A549 (cell line): ENCODE measurements at regions not wholly inside any gene's neighbourhood (a gene's known extent, or its start where the extent isn't known, plus 50 kb on each side); places are given as distances from the start of the nearest gene placed in this dataset.

Experiments used
- ATAC-seq, 2 experiments: fragments of 200-7000 bp in 1 of 2; fragments of >200 bp in 1 of 2; cut with Nextera tagmentation in 1 of 2; cut with Tn5 transposase in 1 of 2; 3 replicates each; pipeline versions ENCODE4 v1.8.0 to v1.9.1; 2018 to 2020; ENCODE audit warnings: mild to moderate bottlenecking in 1 of 2, moderate library complexity in 1 of 2
- CTCF ChIA-PET: fragments of 300-600 bp; sonication (Branson Sonifier 250); formaldehyde crosslinking; extraction: SDS; loops from one replicate; lab custom pipeline; 2021; ENCODE audit warnings: antibody characterized with exemption, inconsistent platforms; lab: Yijun Ruan, JAX
- POLR2A ChIA-PET: fragments of 350-600 bp; formaldehyde crosslinking; extraction: SDS; loops from one replicate; lab custom pipeline; 2021; ENCODE audit warnings: antibody characterized with exemption, inconsistent platforms; lab: Yijun Ruan, JAX
- DNase-seq, 2 experiments: peaks; one replicate each; pipeline versions ENCODE4 v3.0.0 to v3.0.0-alpha.2; 2011 to 2016; ENCODE audit warnings: low read depth in 1 of 2, low spot score in 1 of 2
- FAIRE-seq: peaks from 2 replicates; lab custom pipeline; 2011; peaks lifted over from hg19 to GRCh38; lab: Jason Lieb, UNC
- H3K27ac ChIP-seq, 2 experiments: fragments of >200 bp; sonication (Bioruptor Twin); formaldehyde crosslinking; 3 replicates each; pipeline ENCODE4 v1.5.1; 2016 to 2017
- H3K4me1 ChIP-seq: fragments of >200 bp; sonication (Bioruptor Twin); formaldehyde crosslinking; 3 replicates; pipeline ENCODE4 v1.6.1; 2016
- H3K4me2 ChIP-seq: fragments of >200 bp; sonication (Bioruptor Twin); formaldehyde crosslinking; 3 replicates; pipeline ENCODE4 v1.6.1; 2016
- H3K4me3 ChIP-seq: fragments of >200 bp; sonication (Bioruptor Twin); formaldehyde crosslinking; 3 replicates; pipeline ENCODE4 v1.5.1; 2016
- H3K9me3 ChIP-seq: fragments of >200 bp; sonication (Bioruptor Twin); formaldehyde crosslinking; 3 replicates; pipeline ENCODE4 v1.6.1; 2016
- BHLHE40 ChIP-seq: IDR thresholded peaks from 2 replicates; pipeline ENCODE4 v1.6.1; 2012; ENCODE audit warnings: low read depth, low read length, inconsistent platforms
- CBX8 ChIP-seq: fragments of 200-600 bp; sonication (generic); IDR thresholded peaks from 2 replicates; pipeline ENCODE4 v1.6.1; 2016
- CEBPB ChIP-seq, 2 experiments: fragments of >200 bp in 1 of 2; sonication (Bioruptor Twin) in 1 of 2; formaldehyde crosslinking in 1 of 2; IDR thresholded peaks; 2 replicates each; pipeline ENCODE4 v1.6.1; 2012 to 2016
- CHD4 ChIP-seq: fragments of 200-600 bp; sonication (generic); IDR thresholded peaks from 2 replicates; pipeline ENCODE4 v1.6.1; 2016; ENCODE audit warnings: antibody characterized with exemption, mild to moderate bottlenecking, borderline replicate concordance
- EHF ChIP-seq: fragments of 250-450 bp; sonication (Bioruptor Pico); IDR thresholded peaks from 2 replicates; pipeline ENCODE4 v1.5.0; 2020; ENCODE audit warnings: mild to moderate bottlenecking
- EHMT2 ChIP-seq: fragments of 200-600 bp; sonication (generic); IDR thresholded peaks from 2 replicates; pipeline ENCODE4 v1.6.1; 2016; ENCODE audit warnings: antibody characterized with exemption, low read depth, mild to moderate bottlenecking, moderate library complexity
- ESRRA ChIP-seq: fragments of 150-350 bp; IDR thresholded peaks from 2 replicates; pipeline ENCODE4 v1.6.1; 2014; ENCODE audit warnings: mild to moderate bottlenecking, low read length, borderline replicate concordance
- FOSL2 ChIP-seq, 2 experiments: fragments of 450-650 bp in 1 of 2; fragments of >200 bp in 1 of 2; sonication (Bioruptor Twin) in 1 of 2; formaldehyde crosslinking; IDR thresholded peaks; 2 replicates each; pipeline versions ENCODE4 v1.5.0 to v1.6.1; 2016 to 2020; ENCODE audit warnings: mild to moderate bottlenecking in 1 of 2, moderate library complexity in 1 of 2
- FOXS1 ChIP-seq: fragments of 250-450 bp; sonication (Bioruptor Pico); IDR thresholded peaks from 2 replicates; pipeline ENCODE4 v1.5.0; 2020; ENCODE audit warnings: mild to moderate bottlenecking, moderate library complexity
- HMGXB4 ChIP-seq: fragments of 250-450 bp; sonication (Bioruptor Pico); IDR thresholded peaks from 2 replicates; pipeline ENCODE4 v1.5.0; 2021; ENCODE audit warnings: mild to moderate bottlenecking, moderate library complexity, borderline replicate concordance
- KDM5A ChIP-seq: fragments of 200-600 bp; sonication (generic); IDR thresholded peaks from 2 replicates; pipeline ENCODE4 v1.6.1; 2016; ENCODE audit warnings: antibody characterized with exemption, mild to moderate bottlenecking
- MAFK ChIP-seq: fragments of 450-650 bp; IDR thresholded peaks from 2 replicates; pipeline ENCODE4 v1.6.1; 2014; ENCODE audit not compliant: partially characterized antibody
- MYC ChIP-seq: IDR thresholded peaks from 2 replicates; pipeline ENCODE4 v1.6.1; 2012; ENCODE audit warnings: mild to moderate bottlenecking, inconsistent platforms, low read length, improper control_type of control experiment, borderline replicate concordance
- NPAS2 ChIP-seq: fragments of 250-450 bp; sonication (Bioruptor Pico); IDR thresholded peaks from 2 replicates; pipeline ENCODE4 v1.8.0; 2022; ENCODE audit warnings: mild to moderate bottlenecking, moderate library complexity, borderline replicate concordance
- NR3C1 ChIP-seq: fragments of >200 bp; sonication (Bioruptor Twin); formaldehyde crosslinking; IDR thresholded peaks from 3 replicates; pipeline ENCODE4 v1.6.1; 2017
- PHF8 ChIP-seq: fragments of 200-600 bp; sonication (generic); IDR thresholded peaks from 2 replicates; pipeline ENCODE4 v1.6.1; 2016; ENCODE audit warnings: low read depth, mild to moderate bottlenecking, antibody characterized with exemption, moderate library complexity, borderline replicate concordance
- POLR2A ChIP-seq: IDR thresholded peaks from 2 replicates; pipeline ENCODE4 v1.6.1; 2012; ENCODE audit warnings: mild to moderate bottlenecking, low read length
- POLR2AphosphoS2 ChIP-seq: conservative IDR thresholded peaks from 2 replicates; pipeline ENCODE4 v1.6.1; 2012; ENCODE audit warnings: low read length, improper control_type of control experiment, inconsistent platforms
- SMC3 ChIP-seq: fragments of >200 bp; sonication (Bioruptor Twin); formaldehyde crosslinking; IDR thresholded peaks from 3 replicates; pipeline ENCODE4 v1.6.1; 2018; ENCODE audit warnings: inconsistent platforms
- TFCP2L1 ChIP-seq: fragments of 250-450 bp; sonication (Bioruptor Pico); IDR thresholded peaks from 2 replicates; pipeline ENCODE4 v1.5.0; 2021; ENCODE audit warnings: mild to moderate bottlenecking
- TP53 ChIP-seq: fragments of 250-450 bp; sonication (Bioruptor Pico); IDR thresholded peaks from 2 replicates; pipeline ENCODE4 v1.5.0; 2021; ENCODE audit warnings: mild to moderate bottlenecking, moderate library complexity
- USF2 ChIP-seq: fragments of 450-650 bp; IDR thresholded peaks from 2 replicates; pipeline ENCODE4 v1.6.1; 2014; ENCODE audit warnings: antibody characterized with exemption
- ZC3H11A ChIP-seq: fragments of 450-650 bp; IDR thresholded peaks from 2 replicates; pipeline ENCODE4 v1.6.1; 2014; ENCODE audit warnings: antibody characterized with exemption, mild to moderate bottlenecking
- ZFP36 ChIP-seq: fragments of 450-650 bp; IDR thresholded peaks from 2 replicates; pipeline ENCODE4 v1.6.1; 2014; ENCODE audit warnings: borderline replicate concordance; ENCODE audit not compliant: partially characterized antibody
- ZNF302 ChIP-seq: fragments of 250-450 bp; sonication (Bioruptor Pico); IDR thresholded peaks from 2 replicates; pipeline ENCODE4 v1.9.0; 2021; ENCODE audit warnings: inconsistent platforms, mild to moderate bottlenecking, moderate library complexity
- WGBS: methylation state at CpG from one replicate; pipeline ENCODE4 v1.1.6; 2017; ENCODE audit errors: missing lambda C conversion rate; 5-methylcytosine and 5-hydroxymethylcytosine counted together
- TF ChIP-seq, protein P1 (sequence below): fragments of 200-600 bp; sonication (generic); IDR thresholded peaks from 2 replicates; pipeline ENCODE4 v1.6.1; 2016; ENCODE audit warnings: antibody characterized with exemption, mild to moderate bottlenecking, moderate library complexity
- TF ChIP-seq, protein P2 (sequence below): fragments of >200 bp; sonication (Bioruptor Twin); formaldehyde crosslinking; IDR thresholded peaks from 3 replicates; pipeline ENCODE4 v1.5.1; 2016
- TF ChIP-seq, protein P3 (sequence below): fragments of >200 bp; sonication (Bioruptor Twin); formaldehyde crosslinking; IDR thresholded peaks from 2 replicates; pipeline ENCODE4 v1.6.1; 2016
- TF ChIP-seq, protein P4 (sequence below): IDR thresholded peaks from 2 replicates; pipeline ENCODE4 v1.6.1; 2012; ENCODE audit warnings: low read depth, borderline replicate concordance
- TF ChIP-seq, protein P5 (sequence below): IDR thresholded peaks from 2 replicates; pipeline ENCODE4 v1.6.1; 2012

GRCh38 chrX:150310881-150311280 lies 52.2 kb upstream of the MAMLD1 start:
- Histone ChIP-seq H3K9me3 (no peaks in the 10 kb centered on the region), H3K4me2 (no peak overlapping the region), H3K4me1 (no peaks in the 10 kb centered on the region), H3K27ac (no peak overlapping the region), H3K4me3 (no peak overlapping the region)
- WGBS: 57% methylated on average over 1 of the region's 1 CpG
- ChIA-PET POLR2A (no interaction called here), CTCF (no interaction called here)
- DNase-seq: no peak
- no peak for TF ChIP-seq MAFK
- TF ChIP-seq, protein P1, sequence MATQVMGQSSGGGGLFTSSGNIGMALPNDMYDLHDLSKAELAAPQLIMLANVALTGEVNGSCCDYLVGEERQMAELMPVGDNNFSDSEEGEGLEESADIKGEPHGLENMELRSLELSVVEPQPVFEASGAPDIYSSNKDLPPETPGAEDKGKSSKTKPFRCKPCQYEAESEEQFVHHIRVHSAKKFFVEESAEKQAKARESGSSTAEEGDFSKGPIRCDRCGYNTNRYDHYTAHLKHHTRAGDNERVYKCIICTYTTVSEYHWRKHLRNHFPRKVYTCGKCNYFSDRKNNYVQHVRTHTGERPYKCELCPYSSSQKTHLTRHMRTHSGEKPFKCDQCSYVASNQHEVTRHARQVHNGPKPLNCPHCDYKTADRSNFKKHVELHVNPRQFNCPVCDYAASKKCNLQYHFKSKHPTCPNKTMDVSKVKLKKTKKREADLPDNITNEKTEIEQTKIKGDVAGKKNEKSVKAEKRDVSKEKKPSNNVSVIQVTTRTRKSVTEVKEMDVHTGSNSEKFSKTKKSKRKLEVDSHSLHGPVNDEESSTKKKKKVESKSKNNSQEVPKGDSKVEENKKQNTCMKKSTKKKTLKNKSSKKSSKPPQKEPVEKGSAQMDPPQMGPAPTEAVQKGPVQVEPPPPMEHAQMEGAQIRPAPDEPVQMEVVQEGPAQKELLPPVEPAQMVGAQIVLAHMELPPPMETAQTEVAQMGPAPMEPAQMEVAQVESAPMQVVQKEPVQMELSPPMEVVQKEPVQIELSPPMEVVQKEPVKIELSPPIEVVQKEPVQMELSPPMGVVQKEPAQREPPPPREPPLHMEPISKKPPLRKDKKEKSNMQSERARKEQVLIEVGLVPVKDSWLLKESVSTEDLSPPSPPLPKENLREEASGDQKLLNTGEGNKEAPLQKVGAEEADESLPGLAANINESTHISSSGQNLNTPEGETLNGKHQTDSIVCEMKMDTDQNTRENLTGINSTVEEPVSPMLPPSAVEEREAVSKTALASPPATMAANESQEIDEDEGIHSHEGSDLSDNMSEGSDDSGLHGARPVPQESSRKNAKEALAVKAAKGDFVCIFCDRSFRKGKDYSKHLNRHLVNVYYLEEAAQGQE: no peak
- no peak for TF ChIP-seq MYC
- no peak for TF ChIP-seq ZC3H11A
- TF ChIP-seq FOXS1: no peak
- no peak for TF ChIP-seq CBX8
- TF ChIP-seq EHMT2: no peak
- no peak for TF ChIP-seq SMC3
- no peak for TF ChIP-seq BHLHE40
- TF ChIP-seq TFCP2L1: no peak
- TF ChIP-seq ZFP36: no peak
- TF ChIP-seq NPAS2 (CRISPR knock-in tag): no peak
- no peak for TF ChIP-seq USF2
- no peak for TF ChIP-seq POLR2A
- TF ChIP-seq CHD4: no peak
- TF ChIP-seq HMGXB4 (CRISPR knock-in tag): no peak
- no peak for TF ChIP-seq POLR2AphosphoS2
- TF ChIP-seq, protein P2, sequence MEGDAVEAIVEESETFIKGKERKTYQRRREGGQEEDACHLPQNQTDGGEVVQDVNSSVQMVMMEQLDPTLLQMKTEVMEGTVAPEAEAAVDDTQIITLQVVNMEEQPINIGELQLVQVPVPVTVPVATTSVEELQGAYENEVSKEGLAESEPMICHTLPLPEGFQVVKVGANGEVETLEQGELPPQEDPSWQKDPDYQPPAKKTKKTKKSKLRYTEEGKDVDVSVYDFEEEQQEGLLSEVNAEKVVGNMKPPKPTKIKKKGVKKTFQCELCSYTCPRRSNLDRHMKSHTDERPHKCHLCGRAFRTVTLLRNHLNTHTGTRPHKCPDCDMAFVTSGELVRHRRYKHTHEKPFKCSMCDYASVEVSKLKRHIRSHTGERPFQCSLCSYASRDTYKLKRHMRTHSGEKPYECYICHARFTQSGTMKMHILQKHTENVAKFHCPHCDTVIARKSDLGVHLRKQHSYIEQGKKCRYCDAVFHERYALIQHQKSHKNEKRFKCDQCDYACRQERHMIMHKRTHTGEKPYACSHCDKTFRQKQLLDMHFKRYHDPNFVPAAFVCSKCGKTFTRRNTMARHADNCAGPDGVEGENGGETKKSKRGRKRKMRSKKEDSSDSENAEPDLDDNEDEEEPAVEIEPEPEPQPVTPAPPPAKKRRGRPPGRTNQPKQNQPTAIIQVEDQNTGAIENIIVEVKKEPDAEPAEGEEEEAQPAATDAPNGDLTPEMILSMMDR: no peak
- no peak for TF ChIP-seq TP53 (CRISPR knock-in tag)
- no peak for FAIRE-seq
- no peak for ATAC-seq

- ATAC-seq (no peak), FAIRE-seq (no peak), DNase-seq (no peak)
- no peak overlapping the region for H3K4me3 ChIP-seq
- TF ChIP-seq NR3C1 (no peak), MAFK (no peak), CHD4 (no peak), EHF (no peak), PHF8 (no peak), ZNF302 (CRISPR knock-in tag) (no peak), ESRRA (no peak), CEBPB (IDR thresholded peaks at IDR 0.05) (no peak), ZC3H11A (no peak), KDM5A (no peak), FOSL2 (IDR thresholded peaks at IDR 0.05) (no peak), FOSL2 (CRISPR knock-in tag; IDR thresholded peaks at IDR 0.05) (no peak)
- TF ChIP-seq, protein P3, sequence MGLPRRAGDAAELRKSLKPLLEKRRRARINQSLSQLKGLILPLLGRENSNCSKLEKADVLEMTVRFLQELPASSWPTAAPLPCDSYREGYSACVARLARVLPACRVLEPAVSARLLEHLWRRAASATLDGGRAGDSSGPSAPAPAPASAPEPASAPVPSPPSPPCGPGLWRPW: no peak
- TF ChIP-seq, protein P4, sequence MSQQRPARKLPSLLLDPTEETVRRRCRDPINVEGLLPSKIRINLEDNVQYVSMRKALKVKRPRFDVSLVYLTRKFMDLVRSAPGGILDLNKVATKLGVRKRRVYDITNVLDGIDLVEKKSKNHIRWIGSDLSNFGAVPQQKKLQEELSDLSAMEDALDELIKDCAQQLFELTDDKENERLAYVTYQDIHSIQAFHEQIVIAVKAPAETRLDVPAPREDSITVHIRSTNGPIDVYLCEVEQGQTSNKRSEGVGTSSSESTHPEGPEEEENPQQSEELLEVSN: no peak
- TF ChIP-seq, protein P5, sequence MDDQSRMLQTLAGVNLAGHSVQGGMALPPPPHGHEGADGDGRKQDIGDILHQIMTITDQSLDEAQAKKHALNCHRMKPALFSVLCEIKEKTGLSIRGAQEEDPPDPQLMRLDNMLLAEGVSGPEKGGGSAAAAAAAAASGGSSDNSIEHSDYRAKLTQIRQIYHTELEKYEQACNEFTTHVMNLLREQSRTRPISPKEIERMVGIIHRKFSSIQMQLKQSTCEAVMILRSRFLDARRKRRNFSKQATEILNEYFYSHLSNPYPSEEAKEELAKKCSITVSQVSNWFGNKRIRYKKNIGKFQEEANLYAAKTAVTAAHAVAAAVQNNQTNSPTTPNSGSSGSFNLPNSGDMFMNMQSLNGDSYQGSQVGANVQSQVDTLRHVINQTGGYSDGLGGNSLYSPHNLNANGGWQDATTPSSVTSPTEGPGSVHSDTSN: no peak
- WGBS: 26% methylated on average over 3 of the region's 3 CpGs
- no peaks in the 10 kb centered on the region for H3K9me3 ChIP-seq
- H3K4me2 ChIP-seq: no peak overlapping the region
- no peaks in the 10 kb centered on the region for H3K4me1 ChIP-seq
- POLR2A ChIA-PET: no interaction called here
- CTCF ChIA-PET: no interaction called here
- no peak overlapping the region for H3K27ac ChIP-seq
Observed at GRCh38 chrX:150312931-150313330, 50.2 kb upstream of the MAMLD1 start.
